Fibroblast of villous mesenchyme (primary cell): ENCODE measurements at regions not wholly inside any gene's neighbourhood (a gene's known extent, or its start where the extent isn't known, plus 50 kb on each side); places are given as distances from the start of the nearest gene placed in this dataset.

ENCODE experiments used
- DNase-seq: peaks from one replicate; pipeline ENCODE4 v3.0.0-alpha.2; 2010; ENCODE audit warnings: low read depth
- H3K4me3 ChIP-seq: 2 replicates; pipeline ENCODE4 v1.5.1; 2011; ENCODE audit warnings: low read depth, mild to moderate bottlenecking, low read length
- TF ChIP-seq, protein P1 (sequence below): IDR thresholded peaks from 2 replicates; pipeline ENCODE4 v1.5.1; 2012; ENCODE audit warnings: low read depth, mild to moderate bottlenecking, low read length; ENCODE audit not compliant: insufficient read depth

DNA sequence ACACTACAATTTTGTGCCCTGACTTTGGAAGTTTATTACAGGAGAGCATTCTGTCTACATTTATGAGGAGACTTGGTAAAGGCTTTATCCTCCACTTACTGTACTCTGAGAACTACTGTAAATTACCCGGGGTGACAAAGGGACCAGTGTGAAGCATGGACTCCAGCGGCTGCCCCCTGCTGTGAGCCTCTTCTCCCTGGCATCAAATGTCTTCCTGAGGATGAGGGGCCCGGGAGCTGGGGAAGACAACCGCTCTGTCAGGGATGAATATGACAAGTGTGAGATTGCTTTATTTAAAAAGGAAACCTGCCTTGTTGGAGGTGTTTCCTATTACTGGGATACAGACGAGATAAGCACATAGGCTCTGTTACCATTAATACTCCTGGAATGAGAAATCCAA is 714.8 kb downstream of the CCSER2 start:
- TF ChIP-seq, protein P1, sequence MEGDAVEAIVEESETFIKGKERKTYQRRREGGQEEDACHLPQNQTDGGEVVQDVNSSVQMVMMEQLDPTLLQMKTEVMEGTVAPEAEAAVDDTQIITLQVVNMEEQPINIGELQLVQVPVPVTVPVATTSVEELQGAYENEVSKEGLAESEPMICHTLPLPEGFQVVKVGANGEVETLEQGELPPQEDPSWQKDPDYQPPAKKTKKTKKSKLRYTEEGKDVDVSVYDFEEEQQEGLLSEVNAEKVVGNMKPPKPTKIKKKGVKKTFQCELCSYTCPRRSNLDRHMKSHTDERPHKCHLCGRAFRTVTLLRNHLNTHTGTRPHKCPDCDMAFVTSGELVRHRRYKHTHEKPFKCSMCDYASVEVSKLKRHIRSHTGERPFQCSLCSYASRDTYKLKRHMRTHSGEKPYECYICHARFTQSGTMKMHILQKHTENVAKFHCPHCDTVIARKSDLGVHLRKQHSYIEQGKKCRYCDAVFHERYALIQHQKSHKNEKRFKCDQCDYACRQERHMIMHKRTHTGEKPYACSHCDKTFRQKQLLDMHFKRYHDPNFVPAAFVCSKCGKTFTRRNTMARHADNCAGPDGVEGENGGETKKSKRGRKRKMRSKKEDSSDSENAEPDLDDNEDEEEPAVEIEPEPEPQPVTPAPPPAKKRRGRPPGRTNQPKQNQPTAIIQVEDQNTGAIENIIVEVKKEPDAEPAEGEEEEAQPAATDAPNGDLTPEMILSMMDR, result no peak
- no peak overlapping the region for H3K4me3 ChIP-seq
- no peak for DNase-seq

DNA sequence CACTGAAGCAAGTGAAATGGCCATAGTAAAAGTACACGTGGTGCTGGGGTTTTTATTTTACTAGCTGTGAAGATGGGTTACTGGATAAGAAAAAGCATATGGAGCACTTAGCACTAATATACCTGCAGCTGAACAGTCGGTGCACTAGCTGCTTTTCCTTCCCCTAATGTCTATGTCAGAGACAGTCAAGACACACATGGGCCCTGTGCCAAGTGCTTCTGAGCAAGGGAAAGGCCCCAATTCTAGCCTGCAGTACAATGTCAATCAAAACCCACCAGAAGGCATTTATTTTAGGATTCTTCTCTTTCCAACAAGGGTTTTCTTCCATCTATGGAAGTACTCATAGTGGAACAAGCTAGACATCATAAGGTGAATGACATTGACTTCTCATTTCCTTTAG is 716.7 kb downstream of the CCSER2 start:
- no peak for DNase-seq
- TF ChIP-seq, protein P1, result no peak
- H3K4me3 ChIP-seq, result no peak overlapping the region

DNA sequence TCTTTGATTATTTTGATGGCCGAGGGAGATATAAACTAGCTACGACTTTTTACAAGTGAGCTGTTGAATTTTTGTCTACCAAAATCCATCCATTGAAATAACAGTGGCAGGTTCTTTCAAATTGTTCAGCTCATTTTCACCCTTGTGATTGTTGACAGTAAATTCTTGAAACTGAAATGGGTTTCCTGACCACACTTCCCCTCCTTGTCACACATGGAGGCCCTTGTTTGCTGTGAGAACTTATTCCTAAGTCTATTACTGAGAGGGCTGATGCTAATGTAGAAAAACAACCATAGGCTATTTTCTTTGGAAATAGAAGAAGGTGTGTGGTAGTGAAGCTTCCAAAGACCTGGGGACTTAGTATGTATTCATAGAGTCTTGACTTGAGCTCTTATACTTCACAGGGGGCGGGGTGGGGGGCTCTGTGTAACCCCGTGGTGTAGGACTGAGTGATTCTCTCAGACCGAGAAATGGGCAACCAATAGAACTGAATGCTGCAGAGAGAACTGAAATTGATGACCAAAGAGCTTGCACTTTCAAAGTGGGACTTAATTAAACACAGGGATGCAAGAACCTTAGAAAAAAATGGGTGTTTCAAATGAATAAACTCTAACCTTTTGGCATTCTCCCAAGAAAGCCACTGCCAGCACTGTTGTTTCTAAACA is 718.9 kb downstream of the CCSER2 start:
- DNase-seq, result no peak
- TF ChIP-seq, protein P1, result no peak
- no peak overlapping the region for H3K4me3 ChIP-seq

DNA sequence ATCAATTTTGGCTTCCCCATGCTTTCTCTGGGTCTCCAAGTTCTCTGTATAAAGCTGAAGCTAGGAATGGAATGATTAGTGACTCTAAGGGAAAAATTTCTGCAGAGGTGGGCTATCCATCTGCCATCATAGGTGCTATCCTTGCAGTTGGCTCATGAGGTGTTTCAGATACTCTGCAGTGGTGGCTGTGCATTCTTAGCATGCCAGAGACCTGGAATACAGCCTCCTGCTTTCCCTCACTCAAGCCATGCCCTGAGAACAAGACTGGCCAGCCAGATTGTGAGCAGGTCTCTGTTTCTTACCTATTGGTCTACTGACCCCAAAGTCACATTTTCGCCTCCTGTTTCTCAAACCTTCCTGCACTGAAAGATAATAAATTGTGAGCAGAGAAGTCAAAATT is 719.6 kb downstream of the CCSER2 start:
- DNase-seq, result no peak
- no peak overlapping the region for H3K4me3 ChIP-seq
- TF ChIP-seq, protein P1, result no peak

DNA sequence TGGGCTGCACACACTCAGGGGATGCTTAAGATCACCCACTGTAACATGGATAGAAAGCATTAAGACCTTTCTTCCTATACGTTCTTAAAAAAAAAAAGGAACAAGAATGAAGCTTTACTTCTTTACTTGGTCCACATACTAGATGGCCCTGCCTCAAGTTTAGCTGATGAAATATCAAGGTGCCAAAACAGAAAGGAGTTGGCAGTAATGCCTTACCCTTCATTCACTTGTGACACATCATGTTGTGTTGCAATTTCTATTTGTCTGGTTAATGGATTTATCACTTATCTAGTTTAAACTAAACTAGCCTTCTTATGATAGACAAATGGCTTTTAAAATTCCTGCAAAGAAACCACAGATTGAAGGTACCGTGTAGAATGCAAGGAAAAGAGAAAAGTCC is 720.3 kb downstream of the CCSER2 start:
- no peak for DNase-seq
- no peak overlapping the region for H3K4me3 ChIP-seq
- TF ChIP-seq, protein P1, result no peak

DNA sequence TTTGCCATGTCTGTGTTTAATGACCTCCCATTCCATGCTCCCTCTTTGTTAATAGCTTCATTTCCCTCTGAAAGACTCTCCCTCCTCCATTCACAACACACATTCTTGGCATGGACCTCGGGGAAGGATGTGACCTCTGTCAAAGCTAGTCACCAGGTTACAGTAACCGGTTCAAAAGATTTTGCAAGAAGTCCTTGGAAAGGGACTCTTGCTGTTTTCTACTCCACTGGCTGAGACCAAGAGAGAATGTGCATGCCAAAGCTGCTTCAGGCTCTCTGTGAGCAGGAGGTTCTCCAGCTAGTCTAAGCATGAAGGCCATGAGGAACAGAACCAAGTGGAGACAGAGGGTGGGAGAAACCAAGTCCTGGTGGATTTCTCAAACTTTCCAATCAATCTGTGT is 732.6 kb downstream of the CCSER2 start:
- H3K4me3 ChIP-seq, result no peak overlapping the region
- TF ChIP-seq, protein P1, result no peak
- no peak for DNase-seq

DNA sequence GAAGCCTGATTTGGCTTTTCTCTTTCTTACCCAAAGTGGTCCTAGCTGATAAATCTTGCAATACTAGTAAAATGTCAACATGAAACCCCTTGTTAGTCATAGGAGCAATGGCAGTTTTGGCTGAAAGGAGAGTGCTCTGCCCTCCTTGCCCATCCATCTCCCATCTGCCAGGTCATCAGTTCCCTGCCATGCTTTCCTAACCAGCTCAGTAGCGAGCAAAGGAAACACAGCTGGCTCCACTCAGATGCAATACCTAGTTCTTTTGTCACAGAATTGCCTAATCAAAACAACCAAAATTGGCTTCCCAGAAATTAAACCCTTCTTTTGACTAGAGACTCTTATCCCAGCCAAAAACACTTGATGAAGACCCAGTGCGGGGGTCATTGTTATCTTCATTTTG is 733.0 kb downstream of the CCSER2 start:
- DNase-seq, result no peak
- H3K4me3 ChIP-seq, result no peak overlapping the region
- TF ChIP-seq, protein P1, result no peak
